GM21619 (cell line): ENCODE measurements at regions not wholly inside any gene's neighbourhood (a gene's known extent, or its start where the extent isn't known, plus 50 kb on each side); places are given as distances from the start of the nearest gene placed in this dataset.

Experiments used
- ATAC-seq: cut with Tn5 transposase; IDR thresholded peaks from one replicate; pipeline ENCODE4 v1.9.1; 2021; ENCODE audit not compliant: unreplicated experiment

GRCh38 chr2:2704428-2705090, 373.5 kb upstream of the MYT1L start:
- ATAC-seq: no peak

GRCh38 chr2:2703762-2704427, 372.8 kb upstream of the MYT1L start:
- no peak for ATAC-seq

- no peak for ATAC-seq
Observed at GRCh38 chr2:2703172-2703571, 372.1 kb upstream of the MYT1L start.

- ATAC-seq: no peak
Observed at GRCh38 chr2:2702385-2702784, 371.3 kb upstream of the MYT1L start.

GRCh38 chr2:2701813-2702212, 370.7 kb upstream of the MYT1L start:
- no peak for ATAC-seq

- ATAC-seq: no peak
Observed at GRCh38 chr2:2701176-2701781, 370.2 kb upstream of the MYT1L start.

GRCh38 chr2:2699121-2699505, 368.0 kb upstream of the MYT1L start:
- no peak for ATAC-seq

GRCh38 chr2:2698182-2699120, 367.4 kb upstream of the MYT1L start:
- no peak for ATAC-seq

- no peak for ATAC-seq
Observed at GRCh38 chr2:2696733-2697455, 365.8 kb upstream of the MYT1L start.

- ATAC-seq: no peak
Observed at GRCh38 chr2:2696325-2696724, 365.2 kb upstream of the MYT1L start.

- ATAC-seq: no peak
Observed at GRCh38 chr2:2694746-2695145, 363.7 kb upstream of the MYT1L start.

GRCh38 chr2:2692599-2693389, 361.7 kb upstream of the MYT1L start:
- ATAC-seq: no peak

GRCh38 chr2:2691419-2691818, 360.3 kb upstream of the MYT1L start:
- no peak for ATAC-seq

GRCh38 chr2:2690985-2691384, 359.9 kb upstream of the MYT1L start:
- ATAC-seq: no peak

- ATAC-seq: no peak
Observed at GRCh38 chr2:2689306-2689705, 358.2 kb upstream of the MYT1L start.

GRCh38 chr2:2688254-2688653, 357.2 kb upstream of the MYT1L start:
- ATAC-seq: no peak

GRCh38 chr2:2687745-2688144, 356.7 kb upstream of the MYT1L start:
- ATAC-seq: no peak

- no peak for ATAC-seq
Observed at GRCh38 chr2:2686222-2686621, 355.1 kb upstream of the MYT1L start.

GRCh38 chr2:2683606-2684224, 352.6 kb upstream of the MYT1L start:
- ATAC-seq: no peak
